ENCODE measurements at regions not wholly inside any gene's neighbourhood (a gene's known extent, or its start where the extent isn't known, plus 50 kb on each side); places are given as distances from the start of the nearest gene placed in this dataset.

DNA sequence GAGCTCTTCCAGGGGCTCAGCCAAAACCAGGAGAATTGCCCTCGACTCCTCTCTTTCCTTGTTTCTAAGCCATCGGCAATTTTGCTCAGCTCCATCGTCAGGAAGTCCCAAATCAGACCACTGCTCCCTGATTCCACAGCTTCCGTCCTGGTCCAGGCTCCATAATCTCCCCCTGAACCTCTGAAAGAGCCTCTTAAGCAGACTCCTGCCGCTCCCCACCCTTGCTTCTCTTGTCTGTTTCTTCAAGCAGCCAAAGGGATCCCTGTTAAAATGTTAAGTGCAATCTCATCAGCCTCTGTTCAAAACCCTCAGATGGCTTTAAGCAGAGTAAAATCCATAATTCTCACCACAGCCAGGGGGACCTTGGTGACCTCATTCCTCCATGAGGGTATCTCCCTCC is 244.7 kb upstream of the SPTLC3 start:
- TF ChIP-seq, protein P1, sequence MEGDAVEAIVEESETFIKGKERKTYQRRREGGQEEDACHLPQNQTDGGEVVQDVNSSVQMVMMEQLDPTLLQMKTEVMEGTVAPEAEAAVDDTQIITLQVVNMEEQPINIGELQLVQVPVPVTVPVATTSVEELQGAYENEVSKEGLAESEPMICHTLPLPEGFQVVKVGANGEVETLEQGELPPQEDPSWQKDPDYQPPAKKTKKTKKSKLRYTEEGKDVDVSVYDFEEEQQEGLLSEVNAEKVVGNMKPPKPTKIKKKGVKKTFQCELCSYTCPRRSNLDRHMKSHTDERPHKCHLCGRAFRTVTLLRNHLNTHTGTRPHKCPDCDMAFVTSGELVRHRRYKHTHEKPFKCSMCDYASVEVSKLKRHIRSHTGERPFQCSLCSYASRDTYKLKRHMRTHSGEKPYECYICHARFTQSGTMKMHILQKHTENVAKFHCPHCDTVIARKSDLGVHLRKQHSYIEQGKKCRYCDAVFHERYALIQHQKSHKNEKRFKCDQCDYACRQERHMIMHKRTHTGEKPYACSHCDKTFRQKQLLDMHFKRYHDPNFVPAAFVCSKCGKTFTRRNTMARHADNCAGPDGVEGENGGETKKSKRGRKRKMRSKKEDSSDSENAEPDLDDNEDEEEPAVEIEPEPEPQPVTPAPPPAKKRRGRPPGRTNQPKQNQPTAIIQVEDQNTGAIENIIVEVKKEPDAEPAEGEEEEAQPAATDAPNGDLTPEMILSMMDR (conservative IDR thresholded peaks at IDR 0.05 in 1 of 2, IDR thresholded peaks at IDR 0.05 in 1 of 2; ENCODE audit: extremely low read depth in 1 of 2, insufficient read depth in 1 of 2, low read depth in 1 of 2, low read length in 2 of 2) = no peak
- TF ChIP-seq EZH2 (IDR thresholded peaks at IDR 0.05; ENCODE audit: borderline replicate concordance, low read length) = no peak
